Neuronal stem cell (in vitro differentiated cells): ENCODE measurements at regions not wholly inside any gene's neighbourhood (a gene's known extent, or its start where the extent isn't known, plus 50 kb on each side); places are given as distances from the start of the nearest gene placed in this dataset.

ENCODE experiments used
- DNase-seq: peaks from one replicate; pipeline ENCODE4 v3.0.0-alpha.2; 2013; ENCODE audit warnings: low spot score
- H2AFZ ChIP-seq: one replicate; pipeline ENCODE4 v1.6.1; 2013; ENCODE audit warnings: mild to moderate bottlenecking, low read length, inconsistent platforms
- H2AK5ac ChIP-seq: 2 replicates; pipeline ENCODE4 v1.6.1; 2013; ENCODE audit warnings: low read depth, mild to moderate bottlenecking, inconsistent platforms, low read length, moderate library complexity, mixed read lengths
- H2BK120ac ChIP-seq: 2 replicates; pipeline ENCODE4 v1.6.1; 2013; ENCODE audit warnings: low read depth, mild to moderate bottlenecking, inconsistent platforms, low read length, moderate library complexity, mixed read lengths
- H2BK12ac ChIP-seq: one replicate; pipeline ENCODE4 v1.6.1; 2013; ENCODE audit warnings: low read length, inconsistent platforms
- H2BK15ac ChIP-seq: 2 replicates; pipeline ENCODE4 v1.6.1; 2013; ENCODE audit warnings: mild to moderate bottlenecking, low read length, inconsistent platforms, mixed read lengths
- H2BK5ac ChIP-seq: one replicate; pipeline ENCODE4 v1.6.1; 2013; ENCODE audit warnings: inconsistent platforms, mild to moderate bottlenecking, low read length, moderate library complexity
- H3K14ac ChIP-seq: one replicate; pipeline ENCODE4 v1.6.1; 2013; ENCODE audit warnings: low read length, inconsistent platforms
- H3K18ac ChIP-seq: 2 replicates; pipeline ENCODE4 v1.6.1; 2013; ENCODE audit warnings: low read length, inconsistent platforms
- H3K23ac ChIP-seq: 2 replicates; pipeline ENCODE4 v1.6.1; 2013; ENCODE audit warnings: low read depth, mild to moderate bottlenecking, mixed read lengths, low read length, inconsistent platforms; ENCODE audit not compliant: poor library complexity
- H3K27ac ChIP-seq: replicated peaks from 3 replicates; pipeline ENCODE4 v1.5.1; 2013; ENCODE audit warnings: low read length, inconsistent platforms
- H3K27me3 ChIP-seq, 3 experiments: 2 replicates each; pipeline ENCODE4 v1.6.1; 2013; ENCODE audit warnings: low read length in 3 of 3, mild to moderate bottlenecking in 2 of 3, inconsistent platforms in 1 of 3, low read depth in 1 of 3, mixed read lengths in 1 of 3, moderate library complexity in 1 of 3; ENCODE audit not compliant: control insufficient read depth in 3 of 3, insufficient read depth in 3 of 3
- H3K36me3 ChIP-seq, 2 donors: replicated peaks in 1 of 2; 2 replicates each; pipeline ENCODE4 v1.6.1; 2013; ENCODE audit warnings: low read length in 2 of 2; ENCODE audit not compliant: control insufficient read depth in 2 of 2, insufficient read depth in 2 of 2
- H3K4ac ChIP-seq: 2 replicates; pipeline ENCODE4 v1.6.1; 2013; ENCODE audit warnings: inconsistent platforms, mild to moderate bottlenecking, low read length, moderate library complexity
- H3K4me1 ChIP-seq, 2 donors: 1 replicate in 1 of 2; 2 replicates in 1 of 2; pipeline ENCODE4 v1.6.1; 2013; ENCODE audit warnings: low read length in 2 of 2, low read depth in 1 of 2; ENCODE audit not compliant: control insufficient read depth in 2 of 2, insufficient read depth in 1 of 2
- H3K4me2 ChIP-seq: one replicate; pipeline ENCODE4 v1.6.1; 2013; ENCODE audit warnings: mild to moderate bottlenecking, low read length, inconsistent platforms; ENCODE audit not compliant: insufficient read depth, poor library complexity, severe bottlenecking
- H3K4me3 ChIP-seq, 2 donors: 2 replicates each; pipeline ENCODE4 v1.5.1; 2013; ENCODE audit warnings: low read length in 2 of 2, mild to moderate bottlenecking in 2 of 2, inconsistent platforms in 1 of 2, moderate library complexity in 1 of 2
- H3K79me1 ChIP-seq: one replicate; pipeline ENCODE4 v1.6.1; 2013; ENCODE audit warnings: low read depth, mild to moderate bottlenecking, inconsistent platforms, low read length, moderate library complexity
- H3K9ac ChIP-seq: one replicate; pipeline ENCODE4 v1.6.1; 2013; ENCODE audit warnings: mild to moderate bottlenecking, low read depth, low read length, inconsistent platforms; ENCODE audit not compliant: poor library complexity
- H3K9me3 ChIP-seq, 2 donors: replicated peaks in 1 of 2; 2 replicates each; pipeline versions ENCODE3 to v1.6.1; 2013; ENCODE audit warnings: low read length in 2 of 2, mild to moderate bottlenecking in 2 of 2, inconsistent platforms in 1 of 2, low read depth in 1 of 2, mixed read lengths in 1 of 2, moderate library complexity in 1 of 2; ENCODE audit not compliant: control insufficient read depth in 2 of 2, insufficient read depth in 1 of 2
- H4K8ac ChIP-seq: one replicate; pipeline ENCODE4 v1.6.1; 2013; ENCODE audit warnings: low read depth, mild to moderate bottlenecking, inconsistent platforms, low read length, moderate library complexity
- H4K91ac ChIP-seq: one replicate; pipeline ENCODE4 v1.6.1; 2013; ENCODE audit warnings: low read length, low read depth, mild to moderate bottlenecking, inconsistent platforms; ENCODE audit not compliant: poor library complexity
- WGBS, 2 donors: extraction: QIAGEN DNeasy Blood & Tissue Kit; methylation state at CpG; one replicate each; pipeline ENCODE4 v1.1.7; 2013; ENCODE audit warnings: missing lambda C conversion rate in 2 of 2, mixed read lengths in 1 of 2; ENCODE audit not compliant: insufficient read length in 2 of 2, insufficient replicate concordance in 1 of 2; ENCODE audit errors: extremely low coverage in 2 of 2; 5-methylcytosine and 5-hydroxymethylcytosine counted together

DNA sequence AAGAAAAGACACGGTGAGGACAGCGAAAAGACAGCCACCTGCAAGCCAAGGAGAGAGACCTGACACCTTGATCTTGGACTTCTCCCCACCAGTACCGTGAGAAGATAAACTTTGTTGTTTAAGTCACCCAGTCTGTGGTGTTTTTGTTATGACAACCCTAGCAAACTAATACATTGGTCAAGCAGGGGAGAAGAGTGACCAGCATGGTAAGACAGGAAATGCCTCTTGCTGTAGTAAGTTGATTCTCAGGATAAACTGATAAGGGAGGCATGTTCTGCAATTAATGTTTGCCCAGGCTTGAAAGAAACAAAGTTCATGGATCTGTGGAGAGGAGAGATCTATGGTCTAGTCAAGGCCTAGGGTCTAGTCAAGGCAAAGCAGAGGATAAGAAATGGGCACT is 801.2 kb downstream of the MAT2B start:
- H4K8ac ChIP-seq, result no peak overlapping the region
- H2BK120ac ChIP-seq, result no peak overlapping the region
- no peaks in the 10 kb centered on the region for H3K79me1 ChIP-seq
- H3K27ac ChIP-seq, result no peak overlapping the region
- H2AK5ac ChIP-seq, result no peak overlapping the region
- H2BK5ac ChIP-seq, result no peak overlapping the region
- no peak overlapping the region for H3K18ac ChIP-seq
- DNase-seq, result no peak
- H3K4ac ChIP-seq, result no peak overlapping the region
- H2BK12ac ChIP-seq, result no peak overlapping the region
- no peak overlapping the region for H3K4me2 ChIP-seq
- no peak overlapping the region for H3K9ac ChIP-seq
- H3K4me3 ChIP-seq, result no peak overlapping the region
- H3K27me3 ChIP-seq, result no peaks in the 10 kb centered on the region
- H2AFZ ChIP-seq, result no peak overlapping the region
- H4K91ac ChIP-seq, result no peak overlapping the region
- H2BK15ac ChIP-seq, result no peak overlapping the region
- H3K9me3 ChIP-seq, result no peaks in the 10 kb centered on the region
- H3K23ac ChIP-seq, result no peak overlapping the region
- H3K36me3 ChIP-seq, result no peaks in the 10 kb centered on the region
- WGBS, 2 donors, result no CpG with 5 or more reads among the region's 3 CpGs
- H3K4me1 ChIP-seq, result no peaks in the 10 kb centered on the region
- no peak overlapping the region for H3K14ac ChIP-seq

DNA sequence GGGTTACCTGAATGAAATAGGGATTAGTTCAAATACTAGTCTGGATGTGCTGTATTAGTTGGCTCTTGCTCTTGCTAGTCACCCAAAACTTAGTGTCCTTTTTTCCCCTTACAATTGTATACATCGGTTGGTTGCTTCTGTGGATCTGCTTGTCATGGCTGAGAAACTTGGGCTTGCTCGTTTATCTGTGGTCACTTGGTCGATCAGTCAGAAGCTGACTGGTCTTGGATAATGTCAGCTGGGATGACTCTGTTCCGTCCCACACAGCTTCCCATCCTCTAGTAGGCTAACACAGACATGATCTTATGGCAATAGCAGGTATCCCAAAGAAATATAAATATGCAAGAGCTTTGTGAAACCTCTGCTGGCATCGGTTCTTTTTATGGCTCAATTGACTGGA is 807.4 kb downstream of the MAT2B start:
- Histone ChIP-seq H2BK12ac (no peak overlapping the region), H3K27ac (no peak overlapping the region), H3K9me3 (no peaks in the 10 kb centered on the region), H2AFZ (no peak overlapping the region), H3K4me1 (no peaks in the 10 kb centered on the region), H4K91ac (no peak overlapping the region), H4K8ac (no peak overlapping the region), H2BK15ac (no peak overlapping the region), H3K4me3 (no peak overlapping the region), H3K4me2 (no peak overlapping the region), H3K23ac (no peak overlapping the region), H3K9ac (no peak overlapping the region), H2BK5ac (no peak overlapping the region), H3K14ac (no peak overlapping the region), H3K36me3 (no peaks in the 10 kb centered on the region), H2AK5ac (no peak overlapping the region), H3K4ac (no peak overlapping the region), H2BK120ac (no peak overlapping the region), H3K18ac (no peak overlapping the region), H3K79me1 (no peaks in the 10 kb centered on the region), H3K27me3 (no peaks in the 10 kb centered on the region)
- no peak for DNase-seq
- WGBS, 2 donors, result no CpG with 5 or more reads among the region's 5 CpGs

DNA sequence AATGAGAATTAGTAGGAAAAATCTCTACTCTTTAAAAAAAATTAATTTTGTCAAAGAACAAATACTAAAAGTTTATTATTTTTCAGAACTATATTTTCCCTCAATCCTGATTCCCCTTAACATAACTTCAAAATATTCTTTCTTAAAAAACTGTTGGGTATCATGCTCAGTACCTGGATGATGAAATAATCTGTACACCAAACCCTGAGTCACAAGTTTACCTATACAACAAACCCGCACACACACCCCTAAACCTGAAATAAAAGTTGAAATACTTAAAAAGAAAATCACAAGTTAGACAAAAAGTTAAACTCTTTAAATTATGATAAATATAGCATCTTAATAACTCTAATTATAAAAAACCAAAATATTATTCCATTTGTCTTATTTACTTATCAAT is 812.3 kb downstream of the MAT2B start:
- H3K36me3 ChIP-seq, result peaks cover 0 to 3% of the 10 kb centered on the region in 2 donors
- no peak overlapping the region for H3K18ac ChIP-seq
- H2BK12ac ChIP-seq, result no peak overlapping the region
- no CpG with 5 or more reads among the region's 1 CpG for WGBS, 2 donors
- H4K91ac ChIP-seq, result no peak overlapping the region
- H2AFZ ChIP-seq, result no peak overlapping the region
- no peak overlapping the region for H2BK120ac ChIP-seq
- DNase-seq, result no peak
- H3K4me3 ChIP-seq, result no peak overlapping the region
- H4K8ac ChIP-seq, result no peak overlapping the region
- no peak overlapping the region for H2BK5ac ChIP-seq
- no peak overlapping the region for H3K14ac ChIP-seq
- H3K79me1 ChIP-seq, result no peaks in the 10 kb centered on the region
- H2BK15ac ChIP-seq, result no peak overlapping the region
- no peak overlapping the region for H2AK5ac ChIP-seq
- H3K27me3 ChIP-seq, result no peaks in the 10 kb centered on the region
- peaks cover 0 to 5% of the 10 kb centered on the region in 2 donors for H3K9me3 ChIP-seq
- H3K4me1 ChIP-seq, result no peaks in the 10 kb centered on the region
- H3K9ac ChIP-seq, result no peak overlapping the region
- H3K4me2 ChIP-seq, result no peak overlapping the region
- no peak overlapping the region for H3K23ac ChIP-seq
- no peak overlapping the region for H3K27ac ChIP-seq
- H3K4ac ChIP-seq, result no peak overlapping the region

DNA sequence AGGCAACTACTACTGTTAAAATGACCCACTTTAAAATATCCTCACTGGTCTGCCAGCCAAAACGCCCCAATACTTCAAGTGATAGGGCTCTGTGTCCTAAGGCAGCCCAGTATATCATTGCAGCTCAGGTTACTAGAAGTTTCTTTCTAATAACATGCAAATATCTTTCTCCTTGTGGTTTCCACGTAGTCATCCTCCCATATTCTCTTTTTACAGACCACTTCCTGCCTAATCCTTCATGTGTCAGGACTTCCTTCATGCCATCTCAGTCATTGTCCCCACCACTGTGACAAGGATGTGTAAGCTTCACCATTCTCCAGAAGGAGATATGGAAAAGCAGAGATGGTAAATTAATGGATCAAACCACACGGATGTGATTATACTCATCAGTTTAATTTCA is 813.7 kb downstream of the MAT2B start:
- Histone ChIP-seq H3K27ac (no peak overlapping the region), H3K14ac (no peak overlapping the region), H3K18ac (no peak overlapping the region), H4K8ac (no peak overlapping the region), H2BK5ac (no peak overlapping the region), H4K91ac (no peak overlapping the region), H2AFZ (no peak overlapping the region), H2AK5ac (no peak overlapping the region), H3K79me1 (no peaks in the 10 kb centered on the region), H3K9me3 (peaks cover 0 to 7% of the 10 kb centered on the region in 2 donors), H3K27me3 (no peaks in the 10 kb centered on the region), H3K9ac (no peak overlapping the region), H2BK120ac (no peak overlapping the region), H2BK15ac (no peak overlapping the region), H3K4me3 (no peak overlapping the region), H3K36me3 (peaks cover 0 to 3% of the 10 kb centered on the region in 2 donors), H3K23ac (no peak overlapping the region), H3K4ac (no peak overlapping the region), H3K4me2 (no peak overlapping the region), H2BK12ac (no peak overlapping the region), H3K4me1 (peaks cover 0 to 3% of the 10 kb centered on the region in 2 donors)
- no CpG with 5 or more reads among the region's 3 CpGs for WGBS, 2 donors
- DNase-seq, result no peak
